ENCODE measurements at regions not wholly inside any gene's neighbourhood (a gene's known extent, or its start where the extent isn't known, plus 50 kb on each side); places are given as distances from the start of the nearest gene placed in this dataset.
"Not testable (repeated sequence)": the region's sequence is repeated elsewhere in the genome, so short reads cannot be mapped to it uniquely, and the experiment has no call there.

GRCh38 chr14:48107646-48108045, 432.2 kb upstream of the MDGA2 start:
- intact Hi-C loops (cut with DNase I), result no loop called here
- DNase-seq (ENCODE audit: low spot score), result no peak

- intact Hi-C loops (cut with DNase I), result no loop called here
- no peak for DNase-seq (ENCODE audit: low spot score)
These were observed 421.5 kb upstream of the MDGA2 start for GRCh38 chr14:48096897-48097296.

GRCh38 chr14:48086516-48086915, 411.1 kb upstream of the MDGA2 start:
- intact Hi-C loops (cut with DNase I), result no loop called here
- no peak for DNase-seq (ENCODE audit: low spot score)

GRCh38 chr14:48075487-48075886, 400.1 kb upstream of the MDGA2 start:
- intact Hi-C loops (cut with DNase I), result no loop called here
- DNase-seq (ENCODE audit: low spot score), result no peak

GRCh38 chr14:48052973-48053372, 377.6 kb upstream of the MDGA2 start:
- intact Hi-C loops (cut with DNase I), result no loop called here
- no peak for DNase-seq (ENCODE audit: low spot score)

- intact Hi-C loops (cut with DNase I), result no loop called here
- DNase-seq (ENCODE audit: low spot score), result no peak
These were observed 360.4 kb upstream of the MDGA2 start for GRCh38 chr14:48035836-48036235.

GRCh38 chr14:48027115-48027514, 351.7 kb upstream of the MDGA2 start:
- no peak for DNase-seq (ENCODE audit: low spot score)
- intact Hi-C loops (cut with DNase I), result no loop called here

GRCh38 chr14:48023881-48024280, 348.5 kb upstream of the MDGA2 start:
- intact Hi-C loops (cut with DNase I), result no loop called here

GRCh38 chr14:48011484-48011883, 336.1 kb upstream of the MDGA2 start:
- DNase-seq (ENCODE audit: low spot score); intact Hi-C loops (cut with DNase I): not testable (repeated sequence)

More at GRCh38 chr14:48023881-48024280, 348.5 kb upstream of the MDGA2 start:
- no peak for DNase-seq (ENCODE audit: low spot score)

- intact Hi-C loops (cut with DNase I), result no loop called here
- DNase-seq (ENCODE audit: low spot score), result no peak
These were observed 333.2 kb upstream of the MDGA2 start for GRCh38 chr14:48008646-48009045.

- DNase-seq (ENCODE audit: low spot score), result no peak
- intact Hi-C loops (cut with DNase I), result no loop called here
These were observed 330.6 kb upstream of the MDGA2 start for GRCh38 chr14:48005986-48006385.

GRCh38 chr14:47993883-47994282, 318.5 kb upstream of the MDGA2 start:
- intact Hi-C loops (cut with DNase I), result no loop called here
- no peak for DNase-seq (ENCODE audit: low spot score)

- intact Hi-C loops (cut with DNase I), result no loop called here
- DNase-seq (ENCODE audit: low spot score), result no peak
These were observed 312.8 kb upstream of the MDGA2 start for GRCh38 chr14:47988175-47988574.

- intact Hi-C loops (cut with DNase I), result no loop called here
- DNase-seq (ENCODE audit: low spot score), result no peak
These were observed 303.5 kb upstream of the MDGA2 start for GRCh38 chr14:47978871-47979270.

GRCh38 chr14:47976139-47976538, 300.7 kb upstream of the MDGA2 start:
- intact Hi-C loops (cut with DNase I), result no loop called here
- no peak for DNase-seq (ENCODE audit: low spot score)

- intact Hi-C loops (cut with DNase I), result no loop called here
- no peak for DNase-seq (ENCODE audit: low spot score)
These were observed 290.8 kb upstream of the MDGA2 start for GRCh38 chr14:47966076-47966810.

- DNase-seq (ENCODE audit: low spot score), result no peak
- intact Hi-C loops (cut with DNase I), result no loop called here
These were observed 286.2 kb upstream of the MDGA2 start for GRCh38 chr14:47961634-47962033.

GRCh38 chr14:47959740-47960139, 284.3 kb upstream of the MDGA2 start:
- no peak for DNase-seq (ENCODE audit: low spot score)
- intact Hi-C loops (cut with DNase I), result no loop called here

- DNase-seq (ENCODE audit: low spot score), result no peak
These were observed 273.6 kb upstream of the MDGA2 start for GRCh38 chr14:47949006-47949405.

GRCh38 chr14:47935332-47935731, 259.9 kb upstream of the MDGA2 start:
- intact Hi-C loops (cut with DNase I), result no loop called here
- DNase-seq (ENCODE audit: low spot score), result no peak

More at GRCh38 chr14:47949006-47949405, 273.6 kb upstream of the MDGA2 start:
- intact Hi-C loops (cut with DNase I), result no loop called here

GRCh38 chr14:47929334-47929733, 253.9 kb upstream of the MDGA2 start:
- no peak for DNase-seq (ENCODE audit: low spot score)
- intact Hi-C loops (cut with DNase I), result no loop called here

- intact Hi-C loops (cut with DNase I), result no loop called here
- DNase-seq (ENCODE audit: low spot score), result no peak
These were observed 245.7 kb upstream of the MDGA2 start for GRCh38 chr14:47921133-47921532.
